DOHH2 (cell line): ENCODE measurements at regions not wholly inside any gene's neighbourhood (a gene's known extent, or its start where the extent isn't known, plus 50 kb on each side); places are given as distances from the start of the nearest gene placed in this dataset.

ENCODE experiments used
- H3F3A ChIP-seq: fragments of 200-600 bp; sonication (generic), shearing (Covaris generic); 2 replicates; pipeline ENCODE4 v1.6.0; 2016; ENCODE audit warnings: antibody characterized with exemption, mild to moderate bottlenecking; ENCODE audit not compliant: control insufficient read depth, insufficient read depth
- H3K27ac ChIP-seq: fragments of 200-600 bp; sonication (generic); 2 replicates; pipeline ENCODE4 v1.5.1; 2014; ENCODE audit warnings: low read depth, mild to moderate bottlenecking, low read length, moderate library complexity
- H3K27me3 ChIP-seq: fragments of 200-600 bp; sonication (generic); 2 replicates; pipeline ENCODE4 v1.6.1; 2014; ENCODE audit warnings: mild to moderate bottlenecking, low read length, mixed read lengths; ENCODE audit not compliant: control insufficient read depth
- H3K36me3 ChIP-seq: fragments of 200-600 bp; sonication (generic); 2 replicates; pipeline ENCODE4 v1.6.1; 2014; ENCODE audit warnings: mild to moderate bottlenecking, low read length, moderate library complexity, mixed read lengths; ENCODE audit not compliant: control insufficient read depth
- H3K4me1 ChIP-seq: fragments of 200-600 bp; sonication (generic); 2 replicates; pipeline ENCODE4 v1.6.1; 2014; ENCODE audit warnings: mild to moderate bottlenecking, low read length, mixed read lengths; ENCODE audit not compliant: control insufficient read depth
- H3K4me2 ChIP-seq: fragments of 200-600 bp; sonication (generic); 2 replicates; pipeline ENCODE4 v1.6.0; 2014; ENCODE audit warnings: mild to moderate bottlenecking, low read length, moderate library complexity
- H3K4me3 ChIP-seq: fragments of 200-600 bp; sonication (generic); 2 replicates; pipeline ENCODE4 v1.5.1; 2014; ENCODE audit warnings: mild to moderate bottlenecking, low read length, mixed read lengths
- H3K79me2 ChIP-seq: fragments of 200-600 bp; sonication (generic); 2 replicates; pipeline ENCODE4 v1.6.1; 2014; ENCODE audit warnings: mild to moderate bottlenecking, low read length, mixed read lengths; ENCODE audit not compliant: control insufficient read depth
- H3K9me2 ChIP-seq: fragments of 200-600 bp; sonication (generic); replicated peaks from 2 replicates; pipeline ENCODE4 v1.6.1; 2014; ENCODE audit warnings: mild to moderate bottlenecking, low read length, mixed read lengths; ENCODE audit not compliant: control insufficient read depth
- H3K9me3 ChIP-seq: fragments of 200-600 bp; sonication (generic); 2 replicates; pipeline ENCODE4 v1.6.1; 2014; ENCODE audit warnings: antibody characterized with exemption, low read length, mixed read lengths; ENCODE audit not compliant: control insufficient read depth, insufficient read depth
- H4K20me1 ChIP-seq: fragments of 200-600 bp; sonication (generic); 2 replicates; pipeline ENCODE4 v1.6.0; 2014; ENCODE audit warnings: low read depth, mild to moderate bottlenecking, antibody characterized with exemption, low read length, moderate library complexity; ENCODE audit not compliant: control insufficient read depth, insufficient read depth
- CTCF ChIP-seq: fragments of 200-600 bp; sonication (generic); IDR thresholded peaks from one replicate; pipeline ENCODE4 v1.5.1; 2014; ENCODE audit warnings: antibody characterized with exemption, mild to moderate bottlenecking, low read depth, low read length; ENCODE audit not compliant: poor library complexity, severe bottlenecking
- EZH2phosphoT487 ChIP-seq: fragments of 200-600 bp; sonication (generic); IDR thresholded peaks from 2 replicates; pipeline ENCODE4 v1.6.1; 2017; ENCODE audit warnings: borderline replicate concordance, mild to moderate bottlenecking, antibody characterized with exemption, low read length, moderate library complexity, mixed read lengths

GRCh38 chr12:100675432-100675831 is 101.9 kb downstream of the GAS2L3 start:
- H3K27me3 ChIP-seq = no peaks in the 10 kb centered on the region
- no peak overlapping the region for H3K4me3 ChIP-seq
- H3K9me2 ChIP-seq = no peaks in the 10 kb centered on the region
- no peaks in the 10 kb centered on the region for H3K36me3 ChIP-seq
- no peaks in the 10 kb centered on the region for H3K9me3 ChIP-seq
- H4K20me1 ChIP-seq = no peaks in the 10 kb centered on the region
- TF ChIP-seq EZH2phosphoT487 = no peak
- no peak for TF ChIP-seq CTCF
- H3K27ac ChIP-seq = no peak overlapping the region
- H3K4me2 ChIP-seq = no peak overlapping the region
- no peaks in the 10 kb centered on the region for H3K79me2 ChIP-seq
- H3K4me1 ChIP-seq = no peaks in the 10 kb centered on the region
- no peaks in the 10 kb centered on the region for H3F3A ChIP-seq

GRCh38 chr12:100681074-100681473 is 107.6 kb downstream of the GAS2L3 start:
- Histone ChIP-seq H3K4me2 (no peak overlapping the region), H3K27me3 (no peaks in the 10 kb centered on the region), H3K4me1 (no peaks in the 10 kb centered on the region), H3K9me2 (no peaks in the 10 kb centered on the region), H4K20me1 (no peaks in the 10 kb centered on the region), H3K27ac (no peak overlapping the region), H3K9me3 (peaks cover 10% of the 10 kb centered on the region; the same call in 1 of the 2 replicates), H3F3A (no peaks in the 10 kb centered on the region), H3K79me2 (no peaks in the 10 kb centered on the region), H3K36me3 (no peaks in the 10 kb centered on the region), H3K4me3 (no peak overlapping the region)
- no peak for TF ChIP-seq EZH2phosphoT487
- no peak for TF ChIP-seq CTCF

GRCh38 chr12:100682178-100682577 is 108.7 kb downstream of the GAS2L3 start:
- Histone ChIP-seq H3K79me2 (no peaks in the 10 kb centered on the region), H3K9me2 (no peaks in the 10 kb centered on the region)

More at GRCh38 chr12:100682178-100682577, 108.7 kb downstream of the GAS2L3 start:
- H3K4me2 ChIP-seq = no peak overlapping the region
- no peaks in the 10 kb centered on the region for H3K36me3 ChIP-seq
- H3K9me3 ChIP-seq = peaks cover 10% of the 10 kb centered on the region; the same call in 1 of the 2 replicates
- no peak overlapping the region for H3K27ac ChIP-seq
- H3K4me1 ChIP-seq = no peaks in the 10 kb centered on the region
- no peaks in the 10 kb centered on the region for H3K27me3 ChIP-seq
- no peaks in the 10 kb centered on the region for H4K20me1 ChIP-seq
- H3K4me3 ChIP-seq = no peak overlapping the region
- H3F3A ChIP-seq = no peaks in the 10 kb centered on the region
- TF ChIP-seq CTCF = no peak
- no peak for TF ChIP-seq EZH2phosphoT487
